GM18909 (cell line): ENCODE measurements at regions not wholly inside any gene's neighbourhood (a gene's known extent, or its start where the extent isn't known, plus 50 kb on each side); places are given as distances from the start of the nearest gene placed in this dataset.

Experiments used
- ATAC-seq: cut with Tn5 transposase; IDR thresholded peaks from one replicate; pipeline ENCODE4 v1.9.1; 2021; ENCODE audit warnings: mild to moderate bottlenecking; ENCODE audit not compliant: unreplicated experiment, poor library complexity

- no peak for ATAC-seq
Observed at GRCh38 chr15:89421219-89421618, 75.2 kb downstream of the RHCG start.

GRCh38 chr15:89419370-89419984 is 76.9 kb downstream of the RHCG start:
- no peak for ATAC-seq

- ATAC-seq = no peak
Observed at GRCh38 chr15:89417206-89417725, 79.1 kb downstream of the RHCG start.

- ATAC-seq = peak; percentile 82
Observed at GRCh38 chr15:89416339-89417183, 79.8 kb downstream of the RHCG start.

GRCh38 chr15:89414571-89414970 is 79.9 kb upstream of the POLG start:
- no peak for ATAC-seq

- no peak for ATAC-seq
Observed at GRCh38 chr15:89413877-89414276, 79.3 kb upstream of the POLG start.

- no peak for ATAC-seq
Observed at GRCh38 chr15:89412905-89413411, 78.3 kb upstream of the POLG start.

GRCh38 chr15:89410039-89410435 is 75.4 kb upstream of the POLG start:
- ATAC-seq = no peak

- no peak for ATAC-seq
Observed at GRCh38 chr15:89409184-89410038, 74.8 kb upstream of the POLG start.

GRCh38 chr15:89408372-89409183 is 74.0 kb upstream of the POLG start:
- no peak for ATAC-seq

GRCh38 chr15:89406940-89407607 is 72.5 kb upstream of the POLG start:
- ATAC-seq = no peak

GRCh38 chr15:89406218-89406939 is 71.8 kb upstream of the POLG start:
- no peak for ATAC-seq

GRCh38 chr15:89405494-89405893 is 70.9 kb upstream of the POLG start:
- no peak for ATAC-seq

- ATAC-seq = no peak
Observed at GRCh38 chr15:89404023-89404422, 69.4 kb upstream of the POLG start.

- no peak for ATAC-seq
Observed at GRCh38 chr15:89402518-89402805, 67.8 kb upstream of the POLG start.

GRCh38 chr15:89401631-89402517 is 67.2 kb upstream of the POLG start:
- no peak for ATAC-seq

- ATAC-seq = no peak
Observed at GRCh38 chr15:89400782-89401545, 66.3 kb upstream of the POLG start.
